HG02678 (cell line): ENCODE measurements at regions not wholly inside any gene's neighbourhood (a gene's known extent, or its start where the extent isn't known, plus 50 kb on each side); places are given as distances from the start of the nearest gene placed in this dataset.
"Not testable (repeated sequence)": the region's sequence is repeated elsewhere in the genome, so short reads cannot be mapped to it uniquely, and the experiment has no call there.

Experiments
- ATAC-seq: cut with Tn5 transposase; IDR thresholded peaks from one replicate; pipeline ENCODE4 v1.9.1; 2021; ENCODE audit warnings: mild to moderate bottlenecking, moderate library complexity; ENCODE audit not compliant: unreplicated experiment

- ATAC-seq, result no peak
These were observed 107.1 kb downstream of the USP22 start for GRCh38 chr17:20935740-20936139.

GRCh38 chr17:20938244-20938643 lies 104.6 kb downstream of the USP22 start:
- no peak for ATAC-seq

GRCh38 chr17:20938988-20939615 lies 103.7 kb downstream of the USP22 start:
- no peak for ATAC-seq

GRCh38 chr17:20941872-20942271 lies 100.9 kb downstream of the USP22 start:
- ATAC-seq, result no peak

- ATAC-seq, result no peak
These were observed 98.6 kb downstream of the USP22 start for GRCh38 chr17:20944014-20944865.

GRCh38 chr17:20947708-20948107 lies 95.1 kb downstream of the USP22 start:
- not testable (repeated sequence) for ATAC-seq

- ATAC-seq, result no peak
These were observed 93.6 kb downstream of the USP22 start for GRCh38 chr17:20948984-20949777.
